ENCODE measurements at regions not wholly inside any gene's neighbourhood (a gene's known extent, or its start where the extent isn't known, plus 50 kb on each side); places are given as distances from the start of the nearest gene placed in this dataset.

GRCh38 chr2:190807886-190808285 is 72.7 kb upstream of the GLS start:
- no peaks in the 10 kb centered on the region for H3K27me3 ChIP-seq
- H3K36me3 ChIP-seq: no peaks in the 10 kb centered on the region
- no peak for DNase-seq
- intact Hi-C loops (cut with DNase I; ENCODE audit: low total_unique reads): no loop called here
- in situ Hi-C loops (cut with MboI; ENCODE audit: low pct_ligation_motif_present in 1 of 4, low pct_unique_long_range_greater_than_20kb in 1 of 4, low sequenced_read_pairs in 3 of 4): loop anchor here in 1 of 4 donors (25.0 kb wide), 1 partner anchor 421 kb away; no protein-coding TSS in a partner anchor
- no peaks in the 10 kb centered on the region for H3K9me3 ChIP-seq
- no peak for TF ChIP-seq CTCF (IDR thresholded peaks at IDR 0.05)
- no peak for TF ChIP-seq POLR2AphosphoS5 (IDR thresholded peaks at IDR 0.05)
- TF ChIP-seq EP300 (IDR thresholded peaks at IDR 0.05; ENCODE audit: low read depth): no peak
- TF ChIP-seq POLR2A (IDR thresholded peaks at IDR 0.05): no peak
- no peak overlapping the region for H3K27ac ChIP-seq
- no peak overlapping the region for H3K4me3 ChIP-seq
- H3K4me1 ChIP-seq: peaks cover 3 to 42% (median 12%) of the 10 kb centered on the region in 4 donors
- 98 to 100% methylated on average over 1 to 2 of the region's 2 CpGs for WGBS, 2 donors (ENCODE audit: low coverage in 1 of 2)

- WGBS, 2 donors (ENCODE audit: low coverage in 1 of 2): 50 to 76% methylated on average over 5 of the region's 5 CpGs
- TF ChIP-seq POLR2AphosphoS5 (IDR thresholded peaks at IDR 0.05) (peak in 1 of 3 donors; percentile 41), EP300 (IDR thresholded peaks at IDR 0.05; ENCODE audit: low read depth) (no peak), POLR2A (IDR thresholded peaks at IDR 0.05) (no peak)
- Histone ChIP-seq H3K36me3 (no peaks in the 10 kb centered on the region), H3K27ac (peak overlapping the region; percentile 40 to 68 (median 58)), H3K27me3 (no peaks in the 10 kb centered on the region), H3K4me3 (peak overlapping the region in 1 of 4 donors; percentile 10), H3K9me3 (no peaks in the 10 kb centered on the region), H3K4me1 (peaks cover 3 to 43% (median 14%) of the 10 kb centered on the region in 4 donors)
- peak; percentile 38 for DNase-seq
- in situ Hi-C loops (cut with MboI; ENCODE audit: low pct_ligation_motif_present in 1 of 4, low pct_unique_long_range_greater_than_20kb in 1 of 4, low sequenced_read_pairs in 3 of 4) (loop anchor here in 1 of 4 donors (25.0 kb wide), 1 partner anchor 422 kb away; no protein-coding TSS in a partner anchor), intact Hi-C loops (cut with DNase I; ENCODE audit: low total_unique reads) (no loop called here)
These were observed 71.4 kb upstream of the GLS start for GRCh38 chr2:190809139-190809764.

- in situ Hi-C loops (cut with MboI; ENCODE audit: low pct_ligation_motif_present in 1 of 4, low pct_unique_long_range_greater_than_20kb in 1 of 4, low sequenced_read_pairs in 3 of 4) (loop anchor here in 1 of 4 donors (25.0 kb wide), 1 partner anchor 423 kb away; no protein-coding TSS in a partner anchor), intact Hi-C loops (cut with DNase I; ENCODE audit: low total_unique reads) (no loop called here)
- TF ChIP-seq POLR2AphosphoS5 (IDR thresholded peaks at IDR 0.05) (no peak), POLR2A (IDR thresholded peaks at IDR 0.05) (no peak), EP300 (IDR thresholded peaks at IDR 0.05; ENCODE audit: low read depth) (no peak), CTCF (IDR thresholded peaks at IDR 0.05) (no peak)
- WGBS, 2 donors (ENCODE audit: low coverage in 1 of 2): 61% methylated on average over 4 of the region's 4 CpGs; no CpG with 5 or more reads in 1 of the 2 donors
- H3K9me3 ChIP-seq: no peaks in the 10 kb centered on the region
- H3K27me3 ChIP-seq: no peaks in the 10 kb centered on the region
- no peak for DNase-seq
- H3K4me3 ChIP-seq: no peak overlapping the region
- peaks cover 3 to 43% (median 14%) of the 10 kb centered on the region in 4 donors for H3K4me1 ChIP-seq
- peak overlapping the region; percentile 40 to 68 (median 58) for H3K27ac ChIP-seq
- no peaks in the 10 kb centered on the region for H3K36me3 ChIP-seq
These were observed 70.6 kb upstream of the GLS start for GRCh38 chr2:190809876-190810525.

- no peak for TF ChIP-seq POLR2A (IDR thresholded peaks at IDR 0.05)
- no peak for TF ChIP-seq POLR2AphosphoS5 (IDR thresholded peaks at IDR 0.05)
- no peak for TF ChIP-seq EP300 (IDR thresholded peaks at IDR 0.05; ENCODE audit: low read depth)
- no peak for TF ChIP-seq CTCF (IDR thresholded peaks at IDR 0.05)
- H3K9me3 ChIP-seq: no peaks in the 10 kb centered on the region
These were observed 69.5 kb upstream of the GLS start for GRCh38 chr2:190810981-190811587.

More at GRCh38 chr2:190810981-190811587, 69.5 kb upstream of the GLS start:
- no peak for DNase-seq
- Histone ChIP-seq H3K36me3 (no peaks in the 10 kb centered on the region), H3K27me3 (no peaks in the 10 kb centered on the region), H3K4me3 (no peak overlapping the region), H3K27ac (no peak overlapping the region), H3K4me1 (peaks cover 3 to 51% (median 19%) of the 10 kb centered on the region in 4 donors)
- intact Hi-C loops (cut with DNase I; ENCODE audit: low total_unique reads): no loop called here
- 83 to 96% methylated on average over 3 to 5 of the region's 5 CpGs for whole genome bisulfite sequencing, 2 donors (ENCODE audit: low coverage in 1 of 2)
- in situ Hi-C loops (cut with MboI; ENCODE audit: low pct_ligation_motif_present in 1 of 4, low pct_unique_long_range_greater_than_20kb in 1 of 4, low sequenced_read_pairs in 3 of 4): loop anchor here in 1 of 4 donors (25.0 kb wide), 1 partner anchor 424 kb away; no protein-coding TSS in a partner anchor

Measured in transverse colon (tissue), 4 donors.